ENCODE measurements at regions not wholly inside any gene's neighbourhood (a gene's known extent, or its start where the extent isn't known, plus 50 kb on each side); places are given as distances from the start of the nearest gene placed in this dataset.
"Not testable (repeated sequence)": the region's sequence is repeated elsewhere in the genome, so short reads cannot be mapped to it uniquely, and the experiment has no call there.

- DNase-seq: no peak
Measured at GRCh38 chr1:71345491-71345890, 264.7 kb upstream of the ZRANB2 start.

- DNase-seq: no peak
Measured at GRCh38 chr1:71343686-71344416, 263.0 kb upstream of the ZRANB2 start.

GRCh38 chr1:71339238-71339637 is 258.4 kb upstream of the ZRANB2 start:
- DNase-seq: no peak

- no peak for DNase-seq
Measured at GRCh38 chr1:71330991-71331390, 250.2 kb upstream of the ZRANB2 start.

GRCh38 chr1:71324671-71325267 is 243.9 kb upstream of the ZRANB2 start:
- no peak for DNase-seq

- DNase-seq: no peak
Measured at GRCh38 chr1:71312545-71312944, 231.7 kb upstream of the ZRANB2 start.

GRCh38 chr1:71311376-71311775 is 230.5 kb upstream of the ZRANB2 start:
- no peak for DNase-seq

- DNase-seq: peak; percentile 4 to 24 (median 13)
Measured at GRCh38 chr1:71307451-71307850, 226.6 kb upstream of the ZRANB2 start.

GRCh38 chr1:71304125-71304524 is 223.3 kb upstream of the ZRANB2 start:
- no peak for DNase-seq

GRCh38 chr1:71303617-71304041 is 222.8 kb upstream of the ZRANB2 start:
- DNase-seq: no peak

- DNase-seq: no peak
Measured at GRCh38 chr1:71298633-71299032, 217.8 kb upstream of the ZRANB2 start.

GRCh38 chr1:71296551-71297134 is 215.8 kb upstream of the ZRANB2 start:
- DNase-seq: no peak

GRCh38 chr1:71295350-71295749 is 214.5 kb upstream of the ZRANB2 start:
- no peak for DNase-seq

- DNase-seq: no peak
Measured at GRCh38 chr1:71294178-71294577, 213.3 kb upstream of the ZRANB2 start.

GRCh38 chr1:71292203-71292602 is 211.4 kb upstream of the ZRANB2 start:
- no peak for DNase-seq

- DNase-seq: not testable (repeated sequence)
Measured at GRCh38 chr1:71290506-71291237, 209.8 kb upstream of the ZRANB2 start.

- DNase-seq: no peak
Measured at GRCh38 chr1:71285529-71285928, 204.7 kb upstream of the ZRANB2 start.

- no peak for DNase-seq
Measured at GRCh38 chr1:71276466-71276865, 195.6 kb upstream of the ZRANB2 start.

GRCh38 chr1:71273334-71273733 is 192.5 kb upstream of the ZRANB2 start:
- no peak for DNase-seq

GRCh38 chr1:71270394-71270915 is 189.6 kb upstream of the ZRANB2 start:
- no peak for DNase-seq

GRCh38 chr1:71269818-71270217 is 189.0 kb upstream of the ZRANB2 start:
- DNase-seq: peak in 2 of 3 donors; percentile 39 to 44

GRCh38 chr1:71269179-71269578 is 188.3 kb upstream of the ZRANB2 start:
- DNase-seq: no peak

GRCh38 chr1:71267220-71267619 is 186.4 kb upstream of the ZRANB2 start:
- no peak for DNase-seq
